ENCODE measurements at regions not wholly inside any gene's neighbourhood (a gene's known extent, or its start where the extent isn't known, plus 50 kb on each side); places are given as distances from the start of the nearest gene placed in this dataset.

- TF ChIP-seq CTCF (IDR thresholded peaks at IDR 0.05) = no peak
- no peak for TF ChIP-seq POLR2A (IDR thresholded peaks at IDR 0.05)
Observed at GRCh38 chr18:41501848-41502247, 453.2 kb upstream of the PIK3C3 start.

All from Peyer's patch (tissue), 4 donors.